CD4-positive, alpha-beta T cell treated with Interleukin-17A for 4 hours (primary cell): ENCODE measurements at regions not wholly inside any gene's neighbourhood (a gene's known extent, or its start where the extent isn't known, plus 50 kb on each side); places are given as distances from the start of the nearest gene placed in this dataset.

Experiments used
- DNase-seq: peaks from one replicate; pipeline ENCODE4 v3.0.0-alpha.2; 2020; ENCODE audit warnings: mixed read lengths

DNA sequence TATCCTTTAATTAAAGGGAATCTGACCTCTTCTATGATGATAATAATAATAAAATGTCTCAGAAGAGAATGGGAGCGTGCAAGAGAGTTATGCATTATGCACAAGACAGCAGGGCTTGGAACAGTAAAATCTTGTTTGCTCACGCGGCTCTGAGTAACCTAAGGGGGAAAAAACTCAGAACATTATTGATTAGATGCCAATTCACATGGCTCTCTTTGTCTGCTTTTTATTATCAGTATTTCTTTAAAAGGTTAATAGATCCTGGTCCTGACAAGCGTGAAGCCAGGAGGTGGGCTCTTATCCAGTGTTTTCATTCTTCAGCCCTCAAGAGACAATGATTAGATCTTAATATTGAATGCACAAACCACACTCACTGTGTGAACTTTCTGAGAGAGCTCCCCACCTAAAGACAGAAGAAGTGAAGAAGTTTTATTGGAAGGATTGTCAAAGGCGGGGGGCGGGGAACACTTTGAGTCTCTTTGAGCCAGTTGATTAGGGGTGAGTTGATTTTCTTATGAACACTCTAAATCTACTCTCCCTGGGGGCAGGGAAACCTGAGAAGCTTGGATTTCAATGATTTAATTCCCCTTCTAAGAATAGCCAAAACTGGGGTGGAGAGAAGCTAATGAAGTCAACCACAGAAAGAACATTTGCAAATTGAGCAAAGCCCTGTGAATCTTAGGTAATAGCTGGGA, 127.5 kb upstream of the CTAGE1 start:
- DNase-seq, result no peak

DNA sequence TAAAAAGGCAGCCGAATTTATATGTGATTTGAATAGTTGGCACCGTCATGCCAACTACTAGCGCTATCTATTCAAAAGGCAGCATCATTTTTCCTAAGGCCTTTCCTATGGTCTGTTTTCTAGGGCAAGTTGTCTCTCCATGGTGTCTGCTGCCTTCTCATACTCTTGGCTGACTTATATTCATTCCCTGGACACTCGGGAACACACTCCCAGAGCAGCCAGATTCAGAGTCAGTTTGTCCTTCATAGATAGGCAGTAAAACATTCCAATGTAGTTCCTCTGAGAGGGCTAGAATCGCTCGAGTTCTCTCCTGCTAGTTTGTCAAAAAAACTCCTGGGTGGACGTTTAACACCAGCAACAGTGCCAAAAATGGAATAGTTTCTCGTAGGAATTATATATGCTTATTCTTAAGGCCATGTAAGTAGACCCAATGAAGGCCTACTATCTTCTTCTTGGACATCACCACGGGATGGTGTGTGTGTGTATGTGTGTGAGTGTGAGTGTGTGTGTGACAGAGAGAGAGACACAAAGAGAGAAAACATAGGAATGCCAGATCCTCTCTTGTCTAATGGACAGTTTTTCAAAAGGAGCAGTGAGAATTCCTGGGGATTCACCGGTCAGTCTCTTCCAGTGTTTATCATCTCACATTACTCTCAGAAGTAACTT, 129.3 kb upstream of the CTAGE1 start:
- no peak for DNase-seq

DNA sequence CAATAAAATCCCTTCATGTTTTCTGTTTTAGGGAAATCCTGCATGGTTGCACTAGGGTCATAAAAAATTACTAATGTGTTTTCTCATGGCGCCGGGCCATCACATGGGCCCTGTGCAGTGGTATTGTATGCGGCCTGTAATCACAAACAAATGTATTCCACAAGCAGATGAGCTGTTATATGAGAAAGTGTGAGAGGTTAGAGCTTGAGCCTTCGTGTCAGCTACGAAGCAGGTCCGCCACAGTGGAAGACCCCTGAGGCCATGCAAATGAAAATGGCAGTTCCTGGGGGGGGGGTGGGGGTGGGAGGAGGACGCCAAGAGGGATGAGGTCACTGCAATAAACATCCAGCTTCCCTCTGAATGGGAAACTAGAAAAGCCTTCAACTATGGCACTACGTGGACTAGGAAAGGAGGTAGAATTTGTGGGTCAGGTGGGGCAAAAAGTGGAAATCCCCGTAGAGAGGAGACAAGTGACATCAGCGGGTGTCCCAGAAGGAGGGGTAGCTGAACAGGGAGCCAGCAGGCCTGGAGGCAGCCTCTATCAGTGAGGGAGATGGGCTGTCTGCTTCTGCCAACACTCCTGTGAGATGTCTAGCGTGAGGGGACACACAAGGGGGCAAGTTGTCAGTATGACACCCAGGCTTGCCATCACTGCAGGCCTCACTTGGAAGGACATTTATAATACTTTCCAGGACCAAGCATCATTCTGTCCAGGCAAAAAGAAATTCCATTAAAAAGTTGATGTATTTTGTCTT, 130.3 kb upstream of the CTAGE1 start:
- no peak for DNase-seq

- no peak for DNase-seq
These were observed 131.7 kb upstream of the CTAGE1 start for GRCh38 chr18:22549260-22549937.

- no peak for DNase-seq
These were observed 132.7 kb upstream of the CTAGE1 start for GRCh38 chr18:22550366-22550765.

- DNase-seq, result no peak
These were observed 133.1 kb upstream of the CTAGE1 start for GRCh38 chr18:22550861-22551260.

DNA sequence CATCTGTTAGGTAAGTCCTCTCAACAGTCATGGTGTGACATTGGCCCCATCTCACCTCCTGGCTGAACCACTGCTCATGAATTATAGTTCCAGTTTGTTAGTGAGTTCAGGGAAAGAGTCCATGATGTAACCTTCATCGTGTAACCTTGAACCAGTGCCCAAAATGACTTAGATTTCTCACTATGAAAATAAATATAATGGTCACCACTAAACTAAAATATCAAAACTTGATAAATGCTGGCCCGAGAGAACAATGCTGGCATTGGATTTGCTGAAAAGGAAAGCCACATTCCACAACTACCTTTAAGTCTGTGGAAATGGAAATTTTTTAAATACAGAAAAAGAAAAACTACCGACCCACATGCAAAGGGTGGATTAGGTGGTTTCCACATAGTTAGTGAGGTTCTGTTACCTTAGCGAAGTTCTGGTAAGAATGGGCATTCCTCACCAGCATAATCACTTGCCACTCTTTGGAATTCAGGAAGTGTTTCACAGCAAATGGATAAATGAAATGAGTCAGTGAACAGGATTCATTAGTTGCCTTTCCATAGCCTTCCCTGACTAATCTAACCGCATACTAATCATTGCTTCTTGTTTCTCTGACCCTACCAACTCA, 133.9 kb upstream of the CTAGE1 start:
- DNase-seq, result no peak

GRCh38 chr18:22552254-22552653, 134.5 kb upstream of the CTAGE1 start:
- no peak for DNase-seq

DNA sequence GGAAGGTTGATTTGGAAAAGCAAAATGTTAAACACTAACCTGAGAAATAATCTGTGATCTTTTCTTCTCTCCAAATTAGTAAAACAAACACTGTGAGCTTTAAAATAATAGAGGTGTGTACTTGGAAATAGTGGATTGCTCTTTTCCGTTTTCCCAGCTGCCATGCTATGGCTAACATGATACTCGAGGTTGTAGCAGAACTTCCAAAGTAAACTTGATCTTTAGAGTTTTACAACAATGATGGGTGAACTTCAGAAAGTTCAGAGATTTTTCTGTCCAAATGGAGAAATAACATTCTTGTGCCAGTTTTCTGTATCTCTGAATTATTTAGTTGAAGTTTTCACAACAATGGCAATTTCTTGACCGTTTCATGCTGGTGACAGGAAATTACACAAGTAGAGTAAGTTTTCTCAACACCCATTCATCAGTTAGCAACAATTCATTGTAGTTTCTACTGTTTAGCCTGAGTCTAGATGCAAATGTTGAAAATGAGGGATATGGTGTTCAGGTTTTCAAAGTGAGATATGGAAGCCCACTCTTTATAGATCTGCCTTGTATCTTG, 135.3 kb upstream of the CTAGE1 start:
- no peak for DNase-seq

GRCh38 chr18:22556222-22557167, 138.8 kb upstream of the CTAGE1 start:
- DNase-seq, result no peak

- no peak for DNase-seq
These were observed 139.6 kb upstream of the CTAGE1 start for GRCh38 chr18:22557168-22557941.

GRCh38 chr18:22558945-22559385, 141.2 kb upstream of the CTAGE1 start:
- DNase-seq, result no peak

DNA sequence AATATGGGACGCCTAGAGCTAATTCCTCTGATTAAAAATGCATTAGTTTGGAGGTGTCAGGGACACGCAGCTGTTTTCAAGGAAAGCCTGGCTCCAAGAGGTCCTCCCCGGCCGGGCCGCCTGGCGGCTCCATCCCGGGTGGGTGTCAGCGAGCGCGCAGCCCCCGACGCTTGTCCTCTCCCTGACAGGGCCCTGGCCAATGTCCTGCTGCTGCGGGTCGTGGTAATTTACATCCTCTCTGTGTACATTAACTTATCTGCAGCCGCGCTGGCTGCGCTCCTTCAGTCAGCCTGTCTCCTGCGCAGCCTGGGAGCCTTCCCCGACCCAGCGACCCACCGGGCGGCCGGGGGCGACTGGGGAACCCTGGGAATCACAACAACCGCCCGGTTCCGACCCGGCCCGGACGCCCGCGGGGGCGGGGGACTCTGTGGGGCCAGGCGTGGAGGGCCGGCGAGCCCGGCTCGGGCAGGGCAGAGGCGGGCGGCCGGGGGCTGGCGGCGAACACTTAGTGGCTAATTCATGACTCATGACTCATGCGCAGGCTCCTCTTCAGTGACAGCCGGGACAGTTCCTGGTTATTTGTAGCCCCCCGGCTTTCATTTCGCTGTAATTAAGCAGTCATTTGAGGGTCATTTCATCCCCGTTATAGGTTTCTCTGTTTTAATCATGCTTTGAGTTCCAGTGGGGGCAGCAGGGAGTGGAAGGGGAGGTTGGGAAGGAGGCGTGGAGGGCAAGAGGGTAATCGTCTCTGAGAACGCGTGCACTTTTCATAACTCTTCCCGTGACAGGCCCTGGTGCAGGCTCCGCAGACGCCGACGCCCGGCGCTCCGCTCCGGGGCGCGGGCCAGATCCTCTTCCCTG, 141.9 kb upstream of the CTAGE1 start:
- no peak for DNase-seq

DNA sequence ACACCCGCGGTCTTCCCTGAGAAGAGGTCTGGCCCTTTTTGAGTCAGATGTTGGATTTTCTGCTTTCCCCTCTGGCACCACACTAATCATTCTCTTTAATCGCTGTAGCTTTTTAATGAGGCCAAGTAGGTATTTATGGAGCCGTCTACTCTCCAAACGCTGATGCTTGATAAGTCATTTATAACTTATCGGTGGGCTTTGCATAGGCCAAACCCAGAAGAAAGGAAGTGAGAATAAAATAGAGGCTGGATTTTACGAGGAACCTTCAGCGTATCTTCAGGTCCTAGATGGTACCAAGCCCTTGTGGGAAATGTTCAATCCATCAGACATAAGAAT, 142.5 kb upstream of the CTAGE1 start:
- DNase-seq, result no peak

DNA sequence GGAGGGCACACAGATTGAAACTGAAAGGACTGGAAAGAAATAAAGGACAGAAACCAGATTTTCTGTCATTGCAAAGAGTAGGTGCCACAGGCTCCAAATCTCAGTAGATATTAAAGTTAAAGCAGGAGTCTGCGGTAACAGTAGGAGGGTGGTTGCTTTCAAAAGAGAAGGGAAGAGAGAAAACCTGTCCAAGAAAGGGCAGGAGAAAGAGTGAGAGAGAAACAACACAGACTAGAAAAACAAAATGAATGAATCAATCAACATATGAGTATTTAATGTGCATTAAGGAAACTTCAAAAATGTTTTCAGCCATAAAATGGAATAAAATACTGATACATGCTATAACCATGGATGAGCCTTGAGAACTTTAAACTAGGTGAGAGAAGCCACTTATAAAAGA, 143.1 kb upstream of the CTAGE1 start:
- DNase-seq, result no peak

DNA sequence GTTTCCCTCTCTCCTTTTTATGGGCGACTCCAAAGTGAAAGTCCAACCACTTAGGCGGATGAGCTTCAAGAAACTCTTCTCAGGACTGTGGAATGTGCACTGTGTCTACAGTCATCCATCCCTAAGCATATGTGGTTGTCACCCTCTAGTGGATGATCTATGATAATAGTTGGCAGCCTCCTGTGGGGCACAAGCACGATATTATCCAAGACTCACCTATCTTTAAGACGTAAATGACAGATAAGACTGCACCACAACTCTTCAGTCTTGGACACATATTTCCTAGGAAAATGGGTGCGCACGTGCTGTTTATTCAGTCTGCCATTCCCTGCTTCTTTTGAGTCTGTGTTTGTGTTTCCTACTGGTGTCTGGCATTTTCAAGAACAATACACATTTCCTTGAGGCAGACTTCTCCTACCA, 145.5 kb upstream of the CTAGE1 start:
- no peak for DNase-seq

GRCh38 chr18:22564036-22564435, 146.3 kb upstream of the CTAGE1 start:
- no peak for DNase-seq

DNA sequence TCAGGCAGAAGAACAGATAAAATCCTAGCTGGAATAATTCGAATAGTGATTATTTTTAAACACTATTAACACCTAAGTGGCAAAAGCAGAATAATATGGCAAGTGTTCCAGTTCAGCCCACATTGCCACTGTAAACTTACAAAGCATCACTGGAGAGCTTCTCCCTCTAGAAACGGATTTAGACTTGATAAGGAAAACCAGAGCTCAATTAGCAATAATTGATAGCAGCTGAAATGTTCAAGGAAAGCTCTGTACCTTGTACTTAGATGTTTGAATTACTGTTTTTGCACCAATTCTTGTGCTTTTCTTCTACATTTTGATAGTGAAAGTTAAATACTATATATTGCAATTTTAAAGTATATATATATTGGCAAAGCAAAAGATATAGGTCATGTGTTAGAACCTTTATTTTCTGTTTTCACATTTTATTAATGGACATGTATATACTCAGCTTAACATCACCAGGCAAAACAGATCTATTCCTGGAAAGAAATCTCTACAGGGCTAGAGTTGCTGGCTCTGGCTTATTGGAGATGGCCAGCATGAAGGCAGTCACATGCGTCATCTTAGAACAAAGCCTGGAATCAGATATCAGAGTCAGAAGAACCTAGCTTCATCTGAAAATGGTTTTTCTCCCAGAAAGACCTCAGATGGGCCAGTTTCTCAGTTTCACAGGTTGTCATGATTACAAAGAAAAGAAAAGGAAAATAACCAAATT, 149.1 kb upstream of the CTAGE1 start:
- DNase-seq, result no peak

- no peak for DNase-seq
These were observed 150.1 kb upstream of the CTAGE1 start for GRCh38 chr18:22567794-22568193.
